ENCODE measurements at regions not wholly inside any gene's neighbourhood (a gene's known extent, or its start where the extent isn't known, plus 50 kb on each side); places are given as distances from the start of the nearest gene placed in this dataset.
"Not testable (repeated sequence)": the region's sequence is repeated elsewhere in the genome, so short reads cannot be mapped to it uniquely, and the experiment has no call there.

GRCh38 chrX:140447150-140447549 is 57.7 kb downstream of the SOX3 start:
- Histone ChIP-seq H3K36me3 (ENCODE audit: insufficient read depth) (no peaks in the 10 kb centered on the region), H3K27ac (ENCODE audit: low read depth) (no peak overlapping the region), H3K4me1 (ENCODE audit: insufficient read depth) (no peaks in the 10 kb centered on the region), H3K4me3 (ENCODE audit: low read depth, low read length) (no peak overlapping the region)
- 63% methylated on average over 1 of the region's 1 CpG for WGBS
- no peak for DNase-seq (ENCODE audit: extremely low spot score)

- no peaks in the 10 kb centered on the region for H3K4me1 ChIP-seq (ENCODE audit: insufficient read depth)
- no peak overlapping the region for H3K4me3 ChIP-seq (ENCODE audit: low read depth, low read length)
- no peak for DNase-seq (ENCODE audit: extremely low spot score)
- H3K27ac ChIP-seq (ENCODE audit: low read depth), result no peak overlapping the region
- WGBS, result 13% methylated on average over 8 of the region's 8 CpGs
- H3K36me3 ChIP-seq (ENCODE audit: insufficient read depth), result no peaks in the 10 kb centered on the region
Observed at GRCh38 chrX:140440876-140441275, 64.0 kb downstream of the SOX3 start.

- no peaks in the 10 kb centered on the region for H3K36me3 ChIP-seq (ENCODE audit: insufficient read depth)
- no peak for DNase-seq (ENCODE audit: extremely low spot score)
- H3K27ac ChIP-seq (ENCODE audit: low read depth), result no peak overlapping the region
- no peak overlapping the region for H3K4me3 ChIP-seq (ENCODE audit: low read depth, low read length)
- H3K4me1 ChIP-seq (ENCODE audit: insufficient read depth), result no peaks in the 10 kb centered on the region
- 5% methylated on average over 35 of the region's 35 CpGs for WGBS
Observed at GRCh38 chrX:140439476-140439875, 65.4 kb downstream of the SOX3 start.

GRCh38 chrX:140434347-140434746 is 70.5 kb downstream of the SOX3 start:
- no peak overlapping the region for H3K4me3 ChIP-seq (ENCODE audit: low read depth, low read length)
- WGBS, result 39% methylated on average over 2 of the region's 2 CpGs
- no peaks in the 10 kb centered on the region for H3K4me1 ChIP-seq (ENCODE audit: insufficient read depth)
- H3K27ac ChIP-seq (ENCODE audit: low read depth), result no peak overlapping the region
- H3K36me3 ChIP-seq (ENCODE audit: insufficient read depth), result no peaks in the 10 kb centered on the region
- DNase-seq (ENCODE audit: extremely low spot score), result no peak

- DNase-seq (ENCODE audit: extremely low spot score), result no peak
- WGBS, result 62% methylated on average over 4 of the region's 4 CpGs
- no peaks in the 10 kb centered on the region for H3K36me3 ChIP-seq (ENCODE audit: insufficient read depth)
Observed at GRCh38 chrX:140433582-140433981, 71.3 kb downstream of the SOX3 start.

GRCh38 chrX:140432346-140433175 is 72.3 kb downstream of the SOX3 start:
- H3K27ac ChIP-seq (ENCODE audit: low read depth), result no peak overlapping the region
- no peak for DNase-seq (ENCODE audit: extremely low spot score)
- WGBS, result 53% methylated on average over 4 of the region's 4 CpGs
- H3K36me3 ChIP-seq (ENCODE audit: insufficient read depth), result no peaks in the 10 kb centered on the region
- no peaks in the 10 kb centered on the region for H3K4me1 ChIP-seq (ENCODE audit: insufficient read depth)
- H3K4me3 ChIP-seq (ENCODE audit: low read depth, low read length), result no peak overlapping the region

More at GRCh38 chrX:140433582-140433981, 71.3 kb downstream of the SOX3 start:
- H3K4me1 ChIP-seq (ENCODE audit: insufficient read depth), result no peaks in the 10 kb centered on the region
- H3K4me3 ChIP-seq (ENCODE audit: low read depth, low read length), result no peak overlapping the region
- H3K27ac ChIP-seq (ENCODE audit: low read depth), result no peak overlapping the region

DNA sequence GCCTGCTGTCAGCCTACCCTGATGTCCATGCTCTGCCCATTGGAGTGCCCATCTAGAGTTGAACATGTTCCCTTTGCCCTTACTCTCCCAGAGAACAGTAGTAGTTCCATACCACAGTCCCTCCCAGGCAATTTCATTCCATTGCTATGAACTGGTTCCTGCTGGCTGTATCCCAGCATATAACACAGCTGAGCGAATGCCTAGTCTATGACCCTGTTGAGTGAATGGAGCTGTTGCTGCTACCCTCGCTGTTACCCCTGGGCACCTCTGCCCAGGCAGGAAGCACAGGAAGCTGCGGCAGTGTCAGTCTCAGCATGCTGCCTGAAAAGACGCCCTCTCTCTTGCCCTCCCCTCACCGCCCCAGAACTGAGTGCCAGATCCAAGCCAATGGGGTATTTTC is 73.3 kb downstream of the SOX3 start:
- 73% methylated on average over 5 of the region's 5 CpGs for WGBS
- H3K4me1 ChIP-seq (ENCODE audit: insufficient read depth), result no peaks in the 10 kb centered on the region
- DNase-seq (ENCODE audit: extremely low spot score), result no peak
- H3K4me3 ChIP-seq (ENCODE audit: low read depth, low read length), result no peak overlapping the region
- no peaks in the 10 kb centered on the region for H3K36me3 ChIP-seq (ENCODE audit: insufficient read depth)
- H3K27ac ChIP-seq (ENCODE audit: low read depth), result no peak overlapping the region

- no peak for DNase-seq (ENCODE audit: extremely low spot score)
- no peak overlapping the region for H3K4me3 ChIP-seq (ENCODE audit: low read depth, low read length)
- no peaks in the 10 kb centered on the region for H3K36me3 ChIP-seq (ENCODE audit: insufficient read depth)
- H3K4me1 ChIP-seq (ENCODE audit: insufficient read depth), result no peaks in the 10 kb centered on the region
- 60% methylated on average over 4 of the region's 4 CpGs for WGBS
- H3K27ac ChIP-seq (ENCODE audit: low read depth), result no peak overlapping the region
Observed at GRCh38 chrX:140425712-140426395, 79.0 kb downstream of the SOX3 start.

DNA sequence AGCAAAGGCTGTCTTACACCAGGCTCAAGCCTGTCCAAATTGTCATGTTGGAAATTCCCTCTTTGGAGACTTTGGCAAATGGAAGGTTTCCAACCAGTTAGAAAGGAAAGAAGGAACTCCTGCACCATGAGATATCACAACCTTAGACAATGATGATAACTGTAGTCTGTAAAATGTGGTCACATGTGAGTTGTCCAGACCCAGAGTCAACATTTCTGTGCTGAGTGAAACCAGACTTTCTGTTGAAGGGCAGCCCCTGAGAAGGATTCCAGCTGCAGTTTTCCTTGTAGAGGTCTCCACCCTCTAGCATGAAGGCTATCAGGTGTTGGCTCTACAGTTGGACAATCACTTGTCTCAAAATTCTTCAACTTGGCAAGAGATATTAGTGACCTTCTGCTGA is 82.4 kb downstream of the SOX3 start:
- no peak for DNase-seq (ENCODE audit: extremely low spot score)
- Histone ChIP-seq H3K4me3 (ENCODE audit: low read depth, low read length) (no peak overlapping the region), H3K27ac (ENCODE audit: low read depth) (no peak overlapping the region), H3K4me1 (ENCODE audit: insufficient read depth) (no peaks in the 10 kb centered on the region), H3K36me3 (ENCODE audit: insufficient read depth) (no peaks in the 10 kb centered on the region)

DNA sequence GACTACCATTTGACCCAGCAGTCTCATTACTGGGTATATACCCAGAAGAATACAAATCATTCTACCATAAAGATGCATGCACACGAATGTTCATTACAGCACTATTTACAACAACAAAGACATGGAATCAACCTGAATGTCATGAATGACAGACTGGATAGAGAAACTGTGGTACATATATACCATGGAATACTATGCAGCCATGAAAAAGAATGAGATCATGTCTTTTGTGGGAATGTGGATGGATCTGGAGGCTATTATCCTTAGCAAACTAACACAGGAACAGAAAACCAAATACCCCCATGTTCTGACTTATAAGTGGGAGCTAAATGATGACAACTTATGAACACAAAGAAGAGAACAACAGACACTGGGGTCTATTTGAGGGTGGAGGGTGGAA is 102.7 kb downstream of the SOX3 start:
- WGBS, result 86% methylated on average over 1 of the region's 1 CpG
- DNase-seq (ENCODE audit: extremely low spot score); H3K36me3 ChIP-seq (ENCODE audit: insufficient read depth); H3K4me3 ChIP-seq (ENCODE audit: low read depth, low read length); H3K27ac ChIP-seq (ENCODE audit: low read depth); H3K4me1 ChIP-seq (ENCODE audit: insufficient read depth): not testable (repeated sequence)

DNA sequence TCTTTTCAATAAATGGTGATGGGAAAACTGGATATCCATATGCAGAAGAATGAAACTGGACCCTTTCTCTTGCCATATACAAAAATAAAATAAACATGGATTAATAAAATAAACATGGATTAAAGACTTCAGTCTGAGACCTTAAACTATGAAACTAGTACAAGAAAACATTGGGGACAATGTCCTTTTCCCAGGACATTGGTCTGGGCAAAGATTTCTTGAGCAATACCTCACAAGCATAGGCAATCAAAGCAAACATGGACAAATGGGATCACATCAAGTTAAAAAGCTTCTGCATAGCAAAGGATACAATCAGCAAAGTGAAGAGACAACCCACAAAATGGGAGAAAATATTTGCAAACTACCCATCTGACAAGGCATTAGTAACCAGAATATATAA is 108.5 kb downstream of the SOX3 start:
- not testable (repeated sequence) for H3K4me3 ChIP-seq (ENCODE audit: low read depth, low read length); DNase-seq (ENCODE audit: extremely low spot score); H3K27ac ChIP-seq (ENCODE audit: low read depth); H3K36me3 ChIP-seq (ENCODE audit: insufficient read depth); H3K4me1 ChIP-seq (ENCODE audit: insufficient read depth)

- no peak for DNase-seq (ENCODE audit: extremely low spot score)
- H3K27ac ChIP-seq (ENCODE audit: low read depth), result no peak overlapping the region
- H3K4me1 ChIP-seq (ENCODE audit: insufficient read depth), result no peaks in the 10 kb centered on the region
- no peak overlapping the region for H3K4me3 ChIP-seq (ENCODE audit: low read depth, low read length)
- H3K36me3 ChIP-seq (ENCODE audit: insufficient read depth), result no peaks in the 10 kb centered on the region
Observed at GRCh38 chrX:140393507-140393906, 111.4 kb downstream of the SOX3 start.

GRCh38 chrX:140391313-140391712 is 113.6 kb downstream of the SOX3 start:
- no peak for DNase-seq (ENCODE audit: extremely low spot score)
- Histone ChIP-seq H3K27ac (ENCODE audit: low read depth) (no peak overlapping the region), H3K4me1 (ENCODE audit: insufficient read depth) (no peaks in the 10 kb centered on the region), H3K36me3 (ENCODE audit: insufficient read depth) (no peaks in the 10 kb centered on the region), H3K4me3 (ENCODE audit: low read depth, low read length) (no peak overlapping the region)
- 67% methylated on average over 3 of the region's 3 CpGs for WGBS

GRCh38 chrX:140389331-140389730 is 115.5 kb downstream of the SOX3 start:
- no peak overlapping the region for H3K4me3 ChIP-seq (ENCODE audit: low read depth, low read length)
- no peak overlapping the region for H3K27ac ChIP-seq (ENCODE audit: low read depth)
- H3K36me3 ChIP-seq (ENCODE audit: insufficient read depth), result no peaks in the 10 kb centered on the region
- no peaks in the 10 kb centered on the region for H3K4me1 ChIP-seq (ENCODE audit: insufficient read depth)
- DNase-seq (ENCODE audit: extremely low spot score), result no peak
- WGBS, result 57% methylated on average over 3 of the region's 3 CpGs

Data from urinary bladder (tissue), 3 donors.